Hematopoietic multipotent progenitor cell treated with erythropoietin and hydrocortisone succinate and interleukin-3 and kit ligand, for 6 days (in vitro differentiated cells): ENCODE measurements at regions not wholly inside any gene's neighbourhood (a gene's known extent, or its start where the extent isn't known, plus 50 kb on each side); places are given as distances from the start of the nearest gene placed in this dataset.
"Not testable (repeated sequence)": the region's sequence is repeated elsewhere in the genome, so short reads cannot be mapped to it uniquely, and the experiment has no call there.

ENCODE experiments used
- DNase-seq: peaks from one replicate; pipeline ENCODE4 v3.0.0-alpha.2; 2015

DNA sequence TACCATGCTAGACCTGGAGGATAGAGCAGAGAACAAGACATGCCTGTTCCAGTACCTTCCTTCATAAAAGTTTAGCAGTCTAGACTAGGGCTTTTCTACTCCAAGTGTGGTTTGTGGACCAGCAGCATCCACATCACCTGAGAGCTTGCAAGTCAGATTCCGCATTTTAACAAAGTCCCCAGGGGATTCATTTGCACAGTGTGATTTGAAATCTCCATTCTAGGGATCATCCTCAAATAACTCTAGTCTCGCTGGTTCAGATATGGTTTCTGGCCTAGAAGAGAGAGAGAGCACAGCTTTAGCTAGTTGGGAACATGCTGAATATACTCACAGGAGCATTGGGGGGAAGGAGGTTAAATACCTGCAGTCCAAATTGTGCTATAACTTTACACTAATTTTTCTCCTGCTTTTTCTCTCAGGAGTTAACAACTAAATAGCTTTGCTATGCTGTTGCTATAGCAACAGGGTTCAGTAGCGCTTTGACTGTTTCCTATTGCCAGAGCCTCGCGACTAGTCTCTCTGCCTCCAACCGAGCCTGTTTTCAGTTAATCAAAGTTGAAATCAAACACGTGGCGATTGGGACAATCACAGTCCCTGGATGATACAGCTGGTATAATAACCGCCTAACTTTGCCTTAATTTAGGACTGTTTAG, 64.0 kb upstream of the RASGRF1 start:
- no peak for DNase-seq

- DNase-seq: not testable (repeated sequence)
These were observed 53.7 kb upstream of the RASGRF1 start for GRCh38 chr15:79144290-79144689.

DNA sequence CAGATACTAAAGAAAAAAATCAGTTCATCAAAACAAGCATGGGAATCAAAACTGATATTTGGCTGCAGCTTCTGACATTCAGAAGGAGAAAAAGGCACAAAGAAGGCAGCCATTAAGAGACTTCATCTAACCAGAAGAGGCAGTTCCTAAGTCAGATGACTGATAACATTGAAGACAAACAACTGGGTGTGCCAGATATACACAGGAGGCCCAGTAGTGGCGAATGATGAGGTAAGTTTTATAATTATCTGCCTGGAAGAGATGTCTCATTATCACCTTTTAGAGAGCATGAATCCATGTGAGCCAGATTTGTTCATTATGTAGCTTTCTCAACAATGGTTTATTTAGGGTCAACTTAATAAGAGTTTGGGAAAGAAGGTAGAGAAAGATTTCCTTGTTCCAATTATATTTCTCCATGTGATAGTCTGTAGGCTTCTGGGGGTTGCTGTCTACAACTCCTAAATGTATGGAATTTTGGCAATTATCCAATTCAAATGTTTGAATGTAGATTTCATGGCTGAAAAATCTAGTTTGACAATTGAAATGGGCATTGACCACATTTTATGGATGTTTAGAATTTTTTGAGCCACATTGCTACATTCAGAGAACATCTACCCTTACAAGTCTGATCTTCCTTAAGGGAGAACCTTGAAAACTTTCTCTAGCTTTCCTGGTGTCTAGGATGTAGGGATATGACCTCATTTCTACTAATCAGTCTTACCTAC, 50.4 kb upstream of the RASGRF1 start:
- DNase-seq: no peak
